ENCODE measurements at regions not wholly inside any gene's neighbourhood (a gene's known extent, or its start where the extent isn't known, plus 50 kb on each side); places are given as distances from the start of the nearest gene placed in this dataset.

- WGBS (ENCODE audit: low lambda C conversion rate), result 25% methylated on average over 4 of the region's 5 CpGs
- DNase-seq (ENCODE audit: low spot score), result peak; percentile 3
- CTCF ChIA-PET (ENCODE audit: low intra/inter-chr PET ratio, low total read pairs), result no interaction called here
These were observed 162.9 kb upstream of the PRSS58 start for GRCh38 chr7:142420554-142421362.

More at GRCh38 chr7:142420554-142421362, 162.9 kb upstream of the PRSS58 start:
- Histone ChIP-seq H3K9ac (ENCODE audit: insufficient read depth, low read depth, low read length) (no peak overlapping the region), H4K20me1 (ENCODE audit: insufficient read depth, low read length) (no peaks in the 10 kb centered on the region), H3K27ac (ENCODE audit: extremely low read length, insufficient read depth, low read length) (no peak overlapping the region), H2AFZ (ENCODE audit: low read length) (no peak overlapping the region), H3K9me3 (ENCODE audit: low read length) (no peaks in the 10 kb centered on the region), H3K79me2 (ENCODE audit: insufficient read depth, low read length) (no peaks in the 10 kb centered on the region), H3K36me3 (replicated peaks in 1 of 2; ENCODE audit: control insufficient read depth in 1 of 2, insufficient read depth in 2 of 2, low read length in 2 of 2) (no peaks in the 10 kb centered on the region), H3K4me3 (replicated peaks in 1 of 3; ENCODE audit: insufficient read depth in 1 of 3, low read depth in 2 of 3, low read length in 3 of 3) (no peak overlapping the region), H3K27me3 (ENCODE audit: control insufficient read depth in 1 of 2, insufficient read depth in 2 of 2, low read length in 2 of 2) (no peaks in the 10 kb centered on the region; a peak in 1 of 5 replicates), H3K4me2 (ENCODE audit: low read depth, low read length) (no peak overlapping the region), H3K4me1 (ENCODE audit: insufficient read depth, low read length) (no peaks in the 10 kb centered on the region)
- no peak for FAIRE-seq
- no TSS peak for BruUV-seq (replicated peaks)
- TF ChIP-seq ZNF280B (CRISPR knock-in tag; IDR thresholded peaks at IDR 0.05; ENCODE audit: borderline replicate concordance), result no peak
- peak; percentile 47 for TF ChIP-seq CTCF (CRISPR knock-in tag; IDR thresholded peaks at IDR 0.05)
- no peak for TF ChIP-seq ZBTB40 (IDR thresholded peaks at IDR 0.05)
- TF ChIP-seq ZBTB40 (CRISPR knock-in tag; IDR thresholded peaks at IDR 0.05), result no peak
- TF ChIP-seq ZNF740 (CRISPR knock-in tag; IDR thresholded peaks at IDR 0.05), result no peak
- no peak for TF ChIP-seq ZNF451 (CRISPR knock-in tag; IDR thresholded peaks at IDR 0.05)
- intact Hi-C loops (cut with micrococcal nuclease; ENCODE audit: unreplicated experiment), result no loop called here
- peak; percentile 78 for ATAC-seq
- POLR2A ChIA-PET, result no interaction called here
- in situ Hi-C loops (cut with HindIII; ENCODE audit: extremely low pct_ligation_motif_present, low pct_unique_long_range_greater_than_20kb), result no loop called here
